ENCODE measurements at regions not wholly inside any gene's neighbourhood (a gene's known extent, or its start where the extent isn't known, plus 50 kb on each side); places are given as distances from the start of the nearest gene placed in this dataset.
"Not testable (repeated sequence)": the region's sequence is repeated elsewhere in the genome, so short reads cannot be mapped to it uniquely, and the experiment has no call there.

GRCh38 chr18:10340821-10341220 lies 113.6 kb upstream of the APCDD1 start:
- in situ Hi-C loops (cut with HindIII; ENCODE audit: low sequenced_read_pairs): no loop called here
- no peak for DNase-seq (ENCODE audit: low spot score)

- in situ Hi-C loops (cut with HindIII; ENCODE audit: low sequenced_read_pairs): no loop called here
- peak; percentile 20 for DNase-seq (ENCODE audit: low spot score)
Observed at GRCh38 chr18:10343778-10344177, 110.7 kb upstream of the APCDD1 start.

- DNase-seq (ENCODE audit: low spot score): no peak
- in situ Hi-C loops (cut with HindIII; ENCODE audit: low sequenced_read_pairs): no loop called here
Observed at GRCh38 chr18:10346749-10347415, 107.6 kb upstream of the APCDD1 start.

- in situ Hi-C loops (cut with HindIII; ENCODE audit: low sequenced_read_pairs): no loop called here
Observed at GRCh38 chr18:10349561-10349960, 104.9 kb upstream of the APCDD1 start.

GRCh38 chr18:10350661-10351060 lies 103.8 kb upstream of the APCDD1 start:
- DNase-seq (ENCODE audit: low spot score): no peak
- in situ Hi-C loops (cut with HindIII; ENCODE audit: low sequenced_read_pairs): no loop called here

More at GRCh38 chr18:10349561-10349960, 104.9 kb upstream of the APCDD1 start:
- no peak for DNase-seq (ENCODE audit: low spot score)

- in situ Hi-C loops (cut with HindIII; ENCODE audit: low sequenced_read_pairs): no loop called here
- no peak for DNase-seq (ENCODE audit: low spot score)
Observed at GRCh38 chr18:10351219-10351818, 103.1 kb upstream of the APCDD1 start.

- DNase-seq (ENCODE audit: low spot score): no peak
- in situ Hi-C loops (cut with HindIII; ENCODE audit: low sequenced_read_pairs): no loop called here
Observed at GRCh38 chr18:10351858-10352257, 102.6 kb upstream of the APCDD1 start.

- in situ Hi-C loops (cut with HindIII; ENCODE audit: low sequenced_read_pairs): no loop called here
- no peak for DNase-seq (ENCODE audit: low spot score)
Observed at GRCh38 chr18:10352671-10353070, 101.8 kb upstream of the APCDD1 start.

GRCh38 chr18:10353791-10354190 lies 100.6 kb upstream of the APCDD1 start:
- DNase-seq (ENCODE audit: low spot score): no peak
- in situ Hi-C loops (cut with HindIII; ENCODE audit: low sequenced_read_pairs): no loop called here

- in situ Hi-C loops (cut with HindIII; ENCODE audit: low sequenced_read_pairs): no loop called here
Observed at GRCh38 chr18:10354241-10354811, 100.1 kb upstream of the APCDD1 start.

GRCh38 chr18:10354890-10355289 lies 99.5 kb upstream of the APCDD1 start:
- DNase-seq (ENCODE audit: low spot score): no peak
- in situ Hi-C loops (cut with HindIII; ENCODE audit: low sequenced_read_pairs): no loop called here

More at GRCh38 chr18:10354241-10354811, 100.1 kb upstream of the APCDD1 start:
- DNase-seq (ENCODE audit: low spot score): peak; percentile 35

- in situ Hi-C loops (cut with HindIII; ENCODE audit: low sequenced_read_pairs); DNase-seq (ENCODE audit: low spot score): not testable (repeated sequence)
Observed at GRCh38 chr18:10356999-10357398, 97.4 kb upstream of the APCDD1 start.

- in situ Hi-C loops (cut with HindIII; ENCODE audit: low sequenced_read_pairs): no loop called here
- DNase-seq (ENCODE audit: low spot score): no peak
Observed at GRCh38 chr18:10361660-10362059, 92.8 kb upstream of the APCDD1 start.

GRCh38 chr18:10365021-10365500 lies 89.4 kb upstream of the APCDD1 start:
- in situ Hi-C loops (cut with HindIII; ENCODE audit: low sequenced_read_pairs): no loop called here
- DNase-seq (ENCODE audit: low spot score): no peak

- no peak for DNase-seq (ENCODE audit: low spot score)
- in situ Hi-C loops (cut with HindIII; ENCODE audit: low sequenced_read_pairs): no loop called here
Observed at GRCh38 chr18:10365901-10366300, 88.5 kb upstream of the APCDD1 start.

- in situ Hi-C loops (cut with HindIII; ENCODE audit: low sequenced_read_pairs): no loop called here
- DNase-seq (ENCODE audit: low spot score): no peak
Observed at GRCh38 chr18:10367836-10368235, 86.6 kb upstream of the APCDD1 start.

GRCh38 chr18:10368456-10369453 lies 85.7 kb upstream of the APCDD1 start:
- no peak for DNase-seq (ENCODE audit: low spot score)
- in situ Hi-C loops (cut with HindIII; ENCODE audit: low sequenced_read_pairs): no loop called here

- DNase-seq (ENCODE audit: low spot score): no peak
- in situ Hi-C loops (cut with HindIII; ENCODE audit: low sequenced_read_pairs): no loop called here
Observed at GRCh38 chr18:10370716-10371115, 83.7 kb upstream of the APCDD1 start.

- in situ Hi-C loops (cut with HindIII; ENCODE audit: low sequenced_read_pairs): no loop called here
- no peak for DNase-seq (ENCODE audit: low spot score)
Observed at GRCh38 chr18:10371165-10371564, 83.3 kb upstream of the APCDD1 start.

Data from G401 (cell line).